Activated B cell treated with CpG ODN at 0.5 μM for 24 hours (primary cell): ENCODE measurements at regions not wholly inside any gene's neighbourhood (a gene's known extent, or its start where the extent isn't known, plus 50 kb on each side); places are given as distances from the start of the nearest gene placed in this dataset.

Experiments used
- ATAC-seq: fragments of 200-7000 bp; cut with Tn5 transposase; one replicate; pipeline ENCODE4 v1.10.0; 2021; ENCODE audit warnings: low read depth, mild to moderate bottlenecking, moderate library complexity
- CTCF ChIA-PET: fragments of 350-600 bp; sonication (Branson Sonifier 250); formaldehyde crosslinking; loops from one replicate; lab custom pipeline; 2021; ENCODE audit warnings: antibody characterized with exemption; lab: Charles Lee
- POLR2A ChIA-PET: fragments of 350-600 bp; sonication (Branson Sonifier 250); formaldehyde crosslinking; loops from one replicate; lab custom pipeline; 2021; ENCODE audit warnings: antibody characterized with exemption; lab: Charles Lee
- DNase-seq: peaks from one replicate; pipeline ENCODE4 v3.0.0; 2022
- H3K27ac Mint-ChIP-seq: one replicate; pipeline ENCODE4 v1.8.0; 2020; ENCODE audit warnings: mixed read lengths
- H3K27me3 Mint-ChIP-seq: one replicate; pipeline ENCODE4 v1.8.0; 2021; ENCODE audit warnings: mixed read lengths
- H3K36me3 Mint-ChIP-seq: one replicate; pipeline ENCODE4 v1.8.0; 2021; ENCODE audit warnings: low read depth, mixed read lengths
- H3K4me1 Mint-ChIP-seq: one replicate; pipeline ENCODE4 v1.8.0; 2021; ENCODE audit warnings: mixed read lengths
- H3K4me3 Mint-ChIP-seq: one replicate; pipeline ENCODE4 v1.8.0; 2020; ENCODE audit warnings: mild to moderate bottlenecking, mixed read lengths
- H3K9me3 Mint-ChIP-seq: one replicate; pipeline ENCODE4 v1.8.0; 2020; ENCODE audit warnings: mixed read lengths
- intact Hi-C: fragments of 100-400 bp; cut with micrococcal nuclease; formaldehyde crosslinking; loops from one replicate; pipeline ENCODE4 v1.15.1; 2024
- TF ChIP-seq, protein P1 (sequence below): fragments of 200-600 bp; IDR thresholded peaks from one replicate; pipeline ENCODE4 v1.8.0; 2022; ENCODE audit warnings: antibody characterized with exemption, mild to moderate bottlenecking

GRCh38 chr11:115654792-115655191, 150.6 kb upstream of the CADM1 start:
- H3K36me3 Mint-ChIP-seq = no peaks in the 10 kb centered on the region
- ChIA-PET POLR2A (no interaction called here), CTCF (no interaction called here)
- peaks cover 21% of the 10 kb centered on the region for H3K27me3 Mint-ChIP-seq
- no peaks in the 10 kb centered on the region for H3K4me1 Mint-ChIP-seq
- no peak for ATAC-seq
- no peak for DNase-seq
- H3K27ac Mint-ChIP-seq = no peak overlapping the region
- H3K9me3 Mint-ChIP-seq = no peaks in the 10 kb centered on the region
- intact Hi-C loops = no loop called here
- no peak overlapping the region for H3K4me3 Mint-ChIP-seq
- TF ChIP-seq, protein P1, sequence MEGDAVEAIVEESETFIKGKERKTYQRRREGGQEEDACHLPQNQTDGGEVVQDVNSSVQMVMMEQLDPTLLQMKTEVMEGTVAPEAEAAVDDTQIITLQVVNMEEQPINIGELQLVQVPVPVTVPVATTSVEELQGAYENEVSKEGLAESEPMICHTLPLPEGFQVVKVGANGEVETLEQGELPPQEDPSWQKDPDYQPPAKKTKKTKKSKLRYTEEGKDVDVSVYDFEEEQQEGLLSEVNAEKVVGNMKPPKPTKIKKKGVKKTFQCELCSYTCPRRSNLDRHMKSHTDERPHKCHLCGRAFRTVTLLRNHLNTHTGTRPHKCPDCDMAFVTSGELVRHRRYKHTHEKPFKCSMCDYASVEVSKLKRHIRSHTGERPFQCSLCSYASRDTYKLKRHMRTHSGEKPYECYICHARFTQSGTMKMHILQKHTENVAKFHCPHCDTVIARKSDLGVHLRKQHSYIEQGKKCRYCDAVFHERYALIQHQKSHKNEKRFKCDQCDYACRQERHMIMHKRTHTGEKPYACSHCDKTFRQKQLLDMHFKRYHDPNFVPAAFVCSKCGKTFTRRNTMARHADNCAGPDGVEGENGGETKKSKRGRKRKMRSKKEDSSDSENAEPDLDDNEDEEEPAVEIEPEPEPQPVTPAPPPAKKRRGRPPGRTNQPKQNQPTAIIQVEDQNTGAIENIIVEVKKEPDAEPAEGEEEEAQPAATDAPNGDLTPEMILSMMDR = no peak

DNA sequence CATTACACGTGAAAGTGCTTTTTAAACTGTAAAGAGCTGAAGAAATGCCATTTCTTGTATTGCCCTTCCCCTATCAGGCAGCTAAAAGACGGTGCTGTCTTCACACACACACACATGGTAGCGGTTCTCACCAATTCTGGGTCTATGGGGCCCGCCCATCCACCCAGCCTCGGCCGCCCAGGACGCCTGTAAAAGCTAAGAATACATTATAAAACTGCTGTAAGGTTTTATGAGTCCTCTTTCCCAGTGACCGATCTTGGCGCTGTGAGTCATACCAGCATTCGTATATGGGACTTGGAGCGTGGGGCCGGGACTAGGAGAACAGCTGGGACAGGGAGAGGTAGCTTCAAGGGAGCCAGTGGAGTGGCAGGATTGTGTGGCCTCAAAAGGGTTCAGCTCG, 149.7 kb upstream of the CADM1 start:
- intact Hi-C loops = no loop called here
- TF ChIP-seq, protein P1 = no peak
- DNase-seq (no peak), ATAC-seq (no peak)
- ChIA-PET POLR2A (no interaction called here), CTCF (no interaction called here)
- no peaks in the 10 kb centered on the region for H3K4me1 Mint-ChIP-seq
- no peak overlapping the region for H3K4me3 Mint-ChIP-seq
- no peak overlapping the region for H3K27ac Mint-ChIP-seq
- peaks cover 19% of the 10 kb centered on the region for H3K27me3 Mint-ChIP-seq
- no peaks in the 10 kb centered on the region for H3K36me3 Mint-ChIP-seq
- H3K9me3 Mint-ChIP-seq = no peaks in the 10 kb centered on the region

DNA sequence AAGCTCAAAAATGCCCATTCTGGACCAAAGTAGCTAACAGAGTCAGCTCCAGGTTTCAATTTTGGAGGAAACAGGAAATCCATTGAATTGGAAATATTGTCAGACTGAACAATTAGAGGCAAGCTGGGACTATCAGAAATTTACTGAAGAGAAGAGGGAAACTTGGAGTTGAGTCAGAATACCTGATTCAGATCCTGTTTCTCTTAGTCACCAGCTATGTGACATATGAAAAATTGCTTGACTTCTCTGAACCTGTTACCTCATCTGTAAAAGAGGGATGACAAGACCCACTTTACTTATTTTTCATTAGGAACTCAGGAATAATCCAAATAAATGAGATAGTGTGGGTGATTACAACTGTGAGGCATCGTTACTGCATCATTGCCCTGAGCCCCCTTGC, 148.9 kb upstream of the CADM1 start:
- DNase-seq = no peak
- TF ChIP-seq, protein P1 = no peak
- POLR2A ChIA-PET = no interaction called here
- CTCF ChIA-PET = no interaction called here
- Mint-ChIP-seq H3K4me3 (no peak overlapping the region), H3K36me3 (no peaks in the 10 kb centered on the region), H3K27ac (no peak overlapping the region), H3K9me3 (no peaks in the 10 kb centered on the region), H3K4me1 (no peaks in the 10 kb centered on the region), H3K27me3 (peaks cover 13% of the 10 kb centered on the region)
- intact Hi-C loops = no loop called here
- no peak for ATAC-seq

GRCh38 chr11:115652496-115652895, 148.3 kb upstream of the CADM1 start:
- no peaks in the 10 kb centered on the region for H3K4me1 Mint-ChIP-seq
- intact Hi-C loops = no loop called here
- TF ChIP-seq, protein P1 = no peak
- no peaks in the 10 kb centered on the region for H3K9me3 Mint-ChIP-seq
- H3K27me3 Mint-ChIP-seq = peaks cover 13% of the 10 kb centered on the region
- POLR2A ChIA-PET = no interaction called here
- DNase-seq (no peak), ATAC-seq (no peak)
- H3K36me3 Mint-ChIP-seq = no peaks in the 10 kb centered on the region
- CTCF ChIA-PET = no interaction called here
- no peak overlapping the region for H3K4me3 Mint-ChIP-seq
- no peak overlapping the region for H3K27ac Mint-ChIP-seq

GRCh38 chr11:115652094-115652493, 147.9 kb upstream of the CADM1 start:
- no peak for DNase-seq
- POLR2A ChIA-PET = no interaction called here
- intact Hi-C loops = no loop called here
- H3K9me3 Mint-ChIP-seq = no peaks in the 10 kb centered on the region
- no peaks in the 10 kb centered on the region for H3K36me3 Mint-ChIP-seq
- H3K27ac Mint-ChIP-seq = no peak overlapping the region
- H3K4me3 Mint-ChIP-seq = no peak overlapping the region
- TF ChIP-seq, protein P1 = no peak
- ATAC-seq = no peak
- H3K4me1 Mint-ChIP-seq = no peaks in the 10 kb centered on the region
- CTCF ChIA-PET = no interaction called here
- H3K27me3 Mint-ChIP-seq = peaks cover 13% of the 10 kb centered on the region
